ENCODE measurements at regions not wholly inside any gene's neighbourhood (a gene's known extent, or its start where the extent isn't known, plus 50 kb on each side); places are given as distances from the start of the nearest gene placed in this dataset.
A peak's percentile ranks its signal among the peaks of the same experiment; 100 is the strongest.

DNA sequence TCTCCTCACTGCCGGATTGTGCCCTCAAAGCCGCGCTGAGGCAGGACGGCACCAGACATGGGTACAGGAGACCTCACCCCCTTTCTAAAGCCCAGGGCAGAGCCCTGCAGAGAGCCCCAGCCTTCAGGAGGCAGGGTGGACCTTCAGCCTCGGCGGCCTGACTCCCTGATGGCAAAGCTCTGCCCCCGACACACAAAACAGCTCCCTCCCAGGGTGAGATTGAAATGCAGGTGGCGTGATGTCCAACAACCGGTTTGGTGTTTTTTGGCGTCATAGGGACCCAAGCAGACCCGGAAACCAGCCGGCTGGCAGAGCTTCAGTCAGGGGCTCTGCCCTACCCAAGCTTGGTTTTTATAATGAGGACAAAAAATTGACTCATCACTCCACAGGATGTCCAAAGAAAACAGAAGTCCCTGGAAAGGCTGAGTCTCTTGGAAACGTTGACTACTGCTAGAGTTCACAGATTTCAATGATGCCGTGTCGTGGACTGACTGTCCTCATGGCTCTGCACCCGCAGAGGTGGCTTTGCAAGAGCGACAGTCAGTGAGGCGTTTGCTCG lies 275.2 kb upstream of the IRX1 start:
- peak in 1 of 2 donors; percentile 83 for DNase-seq (ENCODE audit: low spot score in 2 of 2)
- WGBS, 2 donors: 50 to 56% methylated on average over 18 to 19 of the region's 19 CpGs
- intact Hi-C loops (cut with DNase I; ENCODE audit: low total_unique reads): no loop called here
- H3K4me3 ChIP-seq (ENCODE audit: low read depth, poor library complexity, severe bottlenecking): no peak overlapping the region
- TF ChIP-seq, protein P1, sequence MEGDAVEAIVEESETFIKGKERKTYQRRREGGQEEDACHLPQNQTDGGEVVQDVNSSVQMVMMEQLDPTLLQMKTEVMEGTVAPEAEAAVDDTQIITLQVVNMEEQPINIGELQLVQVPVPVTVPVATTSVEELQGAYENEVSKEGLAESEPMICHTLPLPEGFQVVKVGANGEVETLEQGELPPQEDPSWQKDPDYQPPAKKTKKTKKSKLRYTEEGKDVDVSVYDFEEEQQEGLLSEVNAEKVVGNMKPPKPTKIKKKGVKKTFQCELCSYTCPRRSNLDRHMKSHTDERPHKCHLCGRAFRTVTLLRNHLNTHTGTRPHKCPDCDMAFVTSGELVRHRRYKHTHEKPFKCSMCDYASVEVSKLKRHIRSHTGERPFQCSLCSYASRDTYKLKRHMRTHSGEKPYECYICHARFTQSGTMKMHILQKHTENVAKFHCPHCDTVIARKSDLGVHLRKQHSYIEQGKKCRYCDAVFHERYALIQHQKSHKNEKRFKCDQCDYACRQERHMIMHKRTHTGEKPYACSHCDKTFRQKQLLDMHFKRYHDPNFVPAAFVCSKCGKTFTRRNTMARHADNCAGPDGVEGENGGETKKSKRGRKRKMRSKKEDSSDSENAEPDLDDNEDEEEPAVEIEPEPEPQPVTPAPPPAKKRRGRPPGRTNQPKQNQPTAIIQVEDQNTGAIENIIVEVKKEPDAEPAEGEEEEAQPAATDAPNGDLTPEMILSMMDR (IDR thresholded peaks at IDR 0.05): no peak
- no peak for TF ChIP-seq POLR2A (IDR thresholded peaks at IDR 0.05)

DNA sequence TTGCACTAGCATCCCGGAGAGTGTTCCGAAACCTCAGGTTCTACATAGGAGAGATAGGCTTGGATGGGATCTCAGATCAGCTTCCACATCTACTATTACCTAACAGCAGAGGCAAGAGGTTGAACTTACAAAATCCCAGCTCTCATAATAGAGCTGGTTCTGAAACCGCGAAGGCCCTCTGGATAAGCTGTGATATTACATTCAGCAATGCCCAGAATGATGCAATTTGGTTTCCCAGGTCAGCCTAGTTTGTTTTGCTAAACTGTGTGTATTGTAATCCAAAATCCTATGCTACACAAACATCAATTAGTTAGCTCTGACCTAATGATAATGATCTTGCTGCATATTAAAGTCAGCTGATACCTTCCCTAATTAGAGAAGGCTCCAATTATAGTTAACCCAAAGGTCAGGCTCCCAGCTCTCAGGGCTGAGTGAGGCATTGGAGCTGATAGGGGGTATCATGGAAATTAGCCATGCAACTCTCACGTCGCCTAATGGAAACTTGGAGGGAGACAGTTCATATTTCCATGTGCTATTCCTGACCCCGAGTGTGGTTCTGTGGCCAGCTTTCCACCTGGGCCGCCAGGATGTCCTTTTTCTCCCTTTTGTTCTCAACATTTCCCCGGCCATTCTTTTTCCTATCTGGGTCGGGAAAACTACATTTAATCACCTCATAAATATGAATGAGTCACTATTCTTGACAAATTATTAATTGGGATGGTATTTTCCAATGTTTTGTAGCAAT lies 278.4 kb upstream of the IRX1 start:
- H3K4me3 ChIP-seq (ENCODE audit: low read depth, poor library complexity, severe bottlenecking): no peak overlapping the region
- WGBS, 2 donors: 70 to 81% methylated on average over 10 of the region's 10 CpGs
- TF ChIP-seq POLR2A (IDR thresholded peaks at IDR 0.05): no peak
- TF ChIP-seq, protein P1 (IDR thresholded peaks at IDR 0.05): no peak
- DNase-seq (ENCODE audit: low spot score in 2 of 2): peak in 1 of 2 donors; percentile 32
- intact Hi-C loops (cut with DNase I; ENCODE audit: low total_unique reads): no loop called here

DNA sequence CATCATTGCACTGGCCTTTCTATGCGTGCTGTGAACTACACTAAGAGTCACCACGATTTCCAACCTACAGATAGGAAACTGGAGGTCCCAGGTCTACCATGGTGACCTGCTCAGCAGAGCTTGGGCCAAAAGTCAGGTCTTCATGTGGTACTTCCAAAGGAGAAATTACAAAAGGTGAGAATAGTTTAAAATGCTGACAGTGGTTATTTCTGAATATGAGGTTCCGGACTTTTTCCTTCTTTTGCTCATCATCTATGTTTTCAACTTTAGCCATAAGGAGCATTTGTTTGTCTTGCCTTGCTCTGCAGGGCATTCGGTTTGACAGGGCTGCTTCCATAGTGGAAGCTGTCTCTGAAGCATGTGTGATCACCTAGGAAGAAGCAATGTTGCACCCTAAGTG lies 282.1 kb upstream of the IRX1 start:
- TF ChIP-seq, protein P1 (IDR thresholded peaks at IDR 0.05): no peak
- no peak for TF ChIP-seq POLR2A (IDR thresholded peaks at IDR 0.05)
- no peak overlapping the region for H3K4me3 ChIP-seq (ENCODE audit: low read depth, poor library complexity, severe bottlenecking)
- WGBS, 2 donors: 92 to 94% methylated on average over 4 of the region's 4 CpGs
- DNase-seq (ENCODE audit: low spot score in 2 of 2): no peak
- intact Hi-C loops (cut with DNase I; ENCODE audit: low total_unique reads): no loop called here

DNA sequence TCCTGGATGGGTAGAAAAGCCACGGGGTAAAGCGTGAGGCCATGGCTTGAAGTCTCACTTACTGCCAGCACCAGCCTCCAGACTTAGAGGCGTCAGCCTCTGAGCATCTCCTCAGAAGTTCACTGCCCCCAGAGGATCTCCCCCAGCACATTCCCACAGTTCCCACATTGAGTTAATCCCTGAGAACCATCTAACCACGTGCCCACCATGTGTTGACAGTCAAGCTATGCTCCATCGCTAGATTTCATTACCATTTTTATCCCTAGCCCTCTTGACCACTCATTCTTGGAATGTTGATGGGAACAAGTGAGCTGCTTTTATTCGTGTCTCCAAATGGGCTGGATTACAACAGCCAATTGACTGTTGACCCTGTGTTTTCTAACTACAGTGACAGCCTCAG lies 283.3 kb upstream of the IRX1 start:
- no peak overlapping the region for H3K4me3 ChIP-seq (ENCODE audit: low read depth, poor library complexity, severe bottlenecking)
- 80% methylated on average over 6 of the region's 6 CpGs for WGBS, 2 donors
- peak in 1 of 2 donors; percentile 40 for DNase-seq (ENCODE audit: low spot score in 2 of 2)
- intact Hi-C loops (cut with DNase I; ENCODE audit: low total_unique reads): loop anchor here (1.0 kb wide), 1 partner anchor 32 kb away; no protein-coding TSS in a partner anchor
- TF ChIP-seq POLR2A (IDR thresholded peaks at IDR 0.05): no peak

DNA sequence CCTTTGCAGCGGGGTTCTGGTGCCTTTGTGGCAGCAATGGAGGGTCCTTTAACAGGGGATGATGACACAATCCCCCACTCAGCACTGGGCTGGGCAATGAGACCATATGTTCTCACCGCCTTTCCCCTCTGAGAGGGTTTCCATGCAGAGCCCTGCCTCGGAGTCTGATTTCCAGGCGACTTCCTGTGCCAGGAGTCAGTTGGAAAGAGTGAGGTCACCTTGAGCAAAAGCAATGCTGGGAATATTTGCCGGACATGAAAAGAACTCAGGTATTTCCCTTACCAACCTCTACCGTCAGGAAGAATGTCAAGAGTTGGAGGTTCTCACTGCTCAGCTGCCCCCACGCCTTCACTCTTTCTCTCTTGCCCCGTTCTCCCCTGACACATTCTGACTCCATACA lies 284.2 kb upstream of the IRX1 start:
- no peak overlapping the region for H3K4me3 ChIP-seq (ENCODE audit: low read depth, poor library complexity, severe bottlenecking)
- 61 to 70% methylated on average over 8 of the region's 8 CpGs for WGBS, 2 donors
- TF ChIP-seq, protein P1 (IDR thresholded peaks at IDR 0.05): no peak
- no peak for TF ChIP-seq POLR2A (IDR thresholded peaks at IDR 0.05)

DNA sequence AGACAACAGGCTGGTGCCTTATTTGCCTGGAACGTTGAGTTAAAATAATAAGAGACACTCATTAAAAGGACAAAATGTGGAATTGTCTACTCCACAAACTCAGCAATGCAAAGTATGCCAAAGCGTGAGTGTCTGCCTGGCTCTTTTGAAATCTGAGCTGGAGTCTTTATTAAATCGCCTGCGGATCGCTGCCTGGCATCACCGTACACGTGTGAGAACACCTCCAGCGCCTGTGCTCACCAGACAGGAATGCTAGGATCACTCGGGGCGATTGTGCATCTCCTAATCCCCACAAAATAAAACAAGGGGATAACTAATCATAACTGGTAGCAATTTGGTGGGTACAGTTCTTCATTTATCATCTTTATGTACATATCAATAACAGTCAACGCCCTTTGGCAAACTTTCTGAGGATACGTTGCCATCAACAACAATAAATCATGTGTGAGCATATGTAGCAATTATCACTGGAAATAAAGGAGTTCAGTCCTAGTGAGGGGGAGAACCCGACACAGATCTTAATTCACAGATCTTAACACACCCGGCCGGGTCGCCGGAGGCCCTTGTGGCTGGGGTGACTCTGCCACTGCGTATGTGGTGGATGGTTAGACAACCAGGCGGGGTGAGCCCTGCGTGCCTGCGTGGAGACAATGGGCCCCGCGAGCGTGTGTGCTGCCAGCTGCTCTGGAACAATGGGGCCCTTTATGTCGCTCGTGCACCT lies 284.9 kb upstream of the IRX1 start:
- DNase-seq (ENCODE audit: low spot score in 2 of 2): peak; percentile 75 to 91
- H3K4me3 ChIP-seq (ENCODE audit: low read depth, poor library complexity, severe bottlenecking): no peak overlapping the region
- 24 to 46% methylated on average over 26 of the region's 26 CpGs for WGBS, 2 donors
- TF ChIP-seq, protein P1 (IDR thresholded peaks at IDR 0.05): no peak
- TF ChIP-seq POLR2A (IDR thresholded peaks at IDR 0.05): no peak
- intact Hi-C loops (cut with DNase I; ENCODE audit: low total_unique reads): no loop called here

More for the DNA sequence above, 284.2 kb upstream of the IRX1 start:
- DNase-seq (ENCODE audit: low spot score in 2 of 2): peak in 1 of 2 donors; percentile 81
- intact Hi-C loops (cut with DNase I; ENCODE audit: low total_unique reads): no loop called here

Data from lower leg skin (tissue), 4 donors.